ENCODE measurements at regions not wholly inside any gene's neighbourhood (a gene's known extent, or its start where the extent isn't known, plus 50 kb on each side); places are given as distances from the start of the nearest gene placed in this dataset.

DNA sequence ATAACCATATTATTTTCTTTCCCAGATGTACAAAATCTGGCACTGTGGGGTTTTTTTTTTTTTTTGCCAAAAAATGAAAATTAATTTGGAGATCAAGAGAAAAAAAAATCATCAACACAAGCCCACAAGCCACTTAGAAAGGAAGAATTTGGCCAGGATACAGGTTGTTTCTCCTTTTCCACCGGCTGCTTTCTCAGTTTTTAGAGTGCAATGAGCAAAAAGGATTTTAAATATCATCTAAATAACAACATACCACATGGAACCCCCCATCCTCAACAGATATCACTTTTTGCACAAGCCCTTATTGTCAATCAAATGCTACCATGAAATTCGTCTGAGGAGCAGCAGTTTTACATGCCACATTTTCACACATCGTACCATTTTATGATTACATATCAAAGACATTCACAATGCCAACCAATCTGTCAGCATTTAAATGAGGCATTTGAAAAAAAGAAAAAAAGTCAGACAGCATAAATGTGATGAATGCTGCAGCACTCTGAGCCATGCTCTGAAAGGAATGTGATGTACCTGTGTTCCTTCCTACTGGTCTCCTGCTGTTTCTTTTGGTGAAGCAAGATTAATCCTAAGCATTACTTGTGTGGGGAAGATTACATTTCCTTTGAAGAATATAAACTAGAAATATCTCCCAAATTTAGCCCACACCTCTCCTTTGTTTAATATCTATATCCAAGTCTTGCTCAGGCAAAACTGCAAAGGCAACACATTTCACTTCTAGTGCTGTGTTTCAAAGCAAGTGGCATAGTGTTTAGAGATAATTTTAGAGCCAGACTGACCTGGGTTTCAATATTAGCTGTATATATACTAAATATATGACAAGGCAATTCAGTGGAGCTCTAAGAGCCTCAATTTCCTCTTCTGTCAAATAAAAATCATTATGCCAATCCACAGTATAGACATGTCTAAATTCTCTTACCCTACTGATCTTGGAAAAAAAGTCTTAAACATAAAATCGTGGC is 391.3 kb downstream of the CMPK2 start:
- DNase-seq = no peak

DNA sequence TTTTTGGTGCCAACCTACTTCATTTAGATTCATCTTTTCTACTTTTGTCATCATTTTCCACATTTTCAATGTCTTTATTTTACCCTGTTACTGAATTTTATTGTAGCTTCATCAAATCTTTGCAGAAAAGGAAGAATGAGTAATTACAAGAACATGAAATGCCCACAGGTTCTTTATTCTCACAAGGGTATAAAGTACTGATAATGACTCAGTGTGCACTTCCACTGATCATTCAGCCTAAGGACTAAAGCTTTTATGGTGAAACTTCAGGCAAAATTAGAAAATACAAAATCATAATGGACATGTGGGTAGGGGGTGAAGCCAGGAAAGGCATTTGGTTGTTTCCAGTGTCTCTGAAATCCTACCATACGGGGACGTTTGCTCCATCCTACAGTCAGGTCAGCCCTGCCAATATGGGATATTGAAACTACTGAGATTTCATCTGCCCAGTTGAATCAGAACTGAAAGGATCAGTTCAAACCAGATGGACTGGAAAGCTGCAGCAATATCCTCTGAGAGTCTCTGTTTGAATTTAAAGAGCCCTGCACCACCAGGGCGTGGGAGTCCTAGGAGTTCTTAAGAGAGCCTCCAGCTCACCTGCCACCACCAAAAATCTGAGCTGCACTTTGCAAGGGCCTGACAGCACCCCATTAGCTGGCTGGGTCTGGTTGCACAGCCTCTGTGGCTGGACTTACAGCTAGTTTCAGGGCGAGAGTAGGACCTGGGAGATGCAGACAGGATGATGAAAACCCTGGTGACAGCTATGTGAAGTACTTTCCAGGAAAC is 390.4 kb downstream of the CMPK2 start:
- DNase-seq = no peak

DNA sequence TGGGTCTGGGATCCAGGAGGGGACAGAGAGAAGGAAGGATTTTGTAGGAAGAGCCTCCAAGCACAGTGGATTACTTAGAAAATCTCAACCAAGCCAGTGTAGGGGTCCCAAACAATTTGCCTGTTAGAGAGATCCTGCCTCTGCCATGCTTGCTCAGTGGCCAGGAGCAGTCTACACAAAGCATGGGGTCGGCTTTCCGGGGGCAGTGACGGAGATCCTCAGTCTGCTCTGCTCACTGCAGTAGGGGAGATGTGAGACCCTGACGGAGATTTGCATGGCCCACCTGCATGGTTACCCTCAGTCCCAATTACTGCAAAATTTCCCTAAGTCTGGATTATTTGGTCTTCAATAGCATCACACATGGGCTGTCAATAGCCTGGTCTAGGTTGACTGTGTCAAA is 385.2 kb downstream of the CMPK2 start:
- no peak for DNase-seq

DNA sequence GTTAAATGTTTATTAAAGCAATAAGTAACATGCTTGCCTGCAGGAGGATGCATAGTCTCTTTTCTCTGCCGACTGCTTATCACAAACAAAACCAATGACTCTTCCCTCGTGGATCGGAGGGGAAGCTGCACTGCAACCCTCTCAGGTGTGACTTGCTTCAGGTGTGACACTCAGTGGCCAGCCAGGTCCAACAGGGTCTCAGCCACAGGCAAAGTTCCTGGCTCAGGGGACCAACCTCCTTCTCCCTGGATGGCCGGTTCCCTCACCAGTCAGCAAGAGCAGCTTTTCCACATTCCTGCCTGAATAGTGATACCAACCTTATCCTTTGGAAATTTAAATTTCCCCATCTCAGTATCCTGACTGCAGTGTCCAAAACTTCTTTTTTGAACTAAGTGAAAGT is 383.5 kb downstream of the CMPK2 start:
- no peak for DNase-seq

DNA sequence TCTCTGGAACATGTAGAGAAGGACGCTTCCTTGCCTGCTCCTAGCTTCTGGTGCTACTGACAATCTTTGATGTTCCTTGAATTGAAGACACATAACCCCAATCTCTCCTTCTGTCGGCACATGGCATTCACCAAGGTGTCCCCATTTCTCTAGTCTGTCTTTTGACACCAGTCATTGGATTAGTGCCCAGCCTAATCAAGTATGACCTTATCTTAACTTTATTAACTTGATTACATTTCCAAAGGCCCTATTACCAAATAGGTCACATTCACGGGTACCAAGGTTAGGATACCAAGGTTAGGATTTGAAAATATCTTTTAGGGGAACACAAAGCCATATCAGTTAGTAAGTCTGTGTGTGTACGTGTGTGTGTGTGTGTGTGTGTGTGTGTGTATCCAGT is 377.9 kb downstream of the CMPK2 start:
- DNase-seq = no peak

DNA sequence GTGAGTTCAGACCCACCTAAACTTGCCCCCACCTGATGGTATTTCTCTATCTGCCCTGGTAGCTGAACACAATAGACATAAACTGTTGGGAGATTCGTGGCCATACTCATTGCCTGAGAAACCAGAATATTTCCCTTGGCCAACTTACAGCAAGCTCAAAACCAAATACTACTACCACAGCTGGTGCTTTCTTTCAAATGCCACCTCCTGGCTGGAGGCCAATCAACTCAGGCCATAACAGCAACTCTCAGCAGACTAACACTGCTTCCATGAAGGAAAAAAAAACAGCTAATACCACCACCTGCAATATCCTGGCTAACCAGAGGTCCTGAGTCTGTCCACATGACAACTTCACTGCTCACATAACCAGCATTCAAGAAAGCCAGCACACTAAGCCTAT is 373.1 kb downstream of the CMPK2 start:
- DNase-seq = no peak

DNA sequence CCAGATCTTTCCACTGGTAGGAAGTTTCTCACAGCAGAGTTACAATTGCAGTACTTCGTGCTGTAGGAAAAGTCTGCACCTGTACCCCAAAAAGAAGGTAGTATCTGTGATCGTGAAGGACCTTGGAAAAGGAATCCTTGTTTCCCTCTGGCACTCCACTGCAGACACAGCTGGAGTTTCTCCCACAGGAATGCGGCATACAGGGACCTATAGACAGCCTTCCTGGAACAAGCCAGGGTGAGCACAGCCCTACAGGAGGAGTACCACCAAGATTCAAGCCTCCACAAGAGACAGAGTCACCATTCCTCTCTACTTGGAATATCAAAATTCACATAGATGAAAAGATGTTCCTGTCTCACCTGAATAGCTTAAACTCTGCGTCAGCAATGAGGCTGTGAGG is 372.4 kb downstream of the CMPK2 start:
- DNase-seq = no peak

DNA sequence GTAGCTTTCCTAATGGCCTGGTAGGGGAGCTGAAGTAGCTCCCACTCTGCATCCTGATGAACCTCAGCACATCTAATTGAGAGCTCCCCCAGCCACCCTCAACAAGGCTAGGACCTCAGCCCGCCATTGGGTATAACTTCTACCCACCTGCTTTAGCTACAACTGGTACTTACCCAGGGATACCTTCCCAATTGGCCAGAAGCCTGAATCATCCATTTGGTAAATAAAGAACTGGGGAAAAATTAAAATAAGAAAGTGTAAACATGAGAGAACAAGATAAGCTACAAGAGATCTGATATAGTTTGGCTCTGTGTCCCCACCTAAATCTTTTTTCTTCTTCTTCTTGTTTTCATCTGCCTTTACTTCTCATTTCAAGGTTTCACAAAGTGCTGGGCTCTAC is 372.0 kb downstream of the CMPK2 start:
- no peak for DNase-seq

DNA sequence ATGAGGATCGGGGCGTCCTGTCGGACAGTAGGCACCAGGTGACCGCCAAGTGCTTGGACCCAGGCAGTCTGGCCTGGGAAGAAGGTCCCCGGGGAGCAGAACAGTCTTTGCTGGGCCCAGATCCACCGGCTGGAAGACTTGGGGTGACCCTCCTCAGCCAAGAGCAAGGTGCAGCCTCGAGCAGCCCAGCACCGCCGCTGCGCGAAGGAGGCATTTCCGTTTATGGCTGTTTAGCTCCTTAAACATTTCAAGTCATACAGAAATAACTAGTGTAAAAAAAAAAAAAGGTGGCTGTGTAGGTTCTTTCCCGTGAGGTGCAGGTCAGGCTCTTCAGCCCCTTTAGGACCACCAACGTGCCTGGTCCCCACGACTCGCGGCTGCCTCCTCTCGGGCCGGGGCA is 370.2 kb downstream of the CMPK2 start:
- DNase-seq = no peak

DNA sequence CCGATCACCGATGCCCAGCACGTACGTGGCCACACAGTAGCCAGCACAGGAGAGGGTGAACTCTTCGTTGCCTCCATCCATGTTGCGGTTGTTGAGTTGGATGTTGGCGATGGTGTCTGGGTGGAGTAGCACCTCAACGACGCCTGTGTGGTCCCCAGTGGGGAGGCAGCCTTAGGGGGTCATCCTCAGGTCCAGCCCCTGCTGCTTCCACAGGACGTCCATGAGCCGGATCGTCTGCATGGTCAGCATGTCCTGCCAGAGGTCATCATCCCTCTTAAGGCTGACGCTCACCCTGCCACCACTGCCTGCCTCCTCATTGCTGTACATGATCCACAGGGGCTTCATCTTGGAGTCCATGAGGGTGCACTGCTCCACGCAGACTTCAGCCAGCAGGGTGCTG is 369.3 kb downstream of the CMPK2 start:
- DNase-seq = no peak

DNA sequence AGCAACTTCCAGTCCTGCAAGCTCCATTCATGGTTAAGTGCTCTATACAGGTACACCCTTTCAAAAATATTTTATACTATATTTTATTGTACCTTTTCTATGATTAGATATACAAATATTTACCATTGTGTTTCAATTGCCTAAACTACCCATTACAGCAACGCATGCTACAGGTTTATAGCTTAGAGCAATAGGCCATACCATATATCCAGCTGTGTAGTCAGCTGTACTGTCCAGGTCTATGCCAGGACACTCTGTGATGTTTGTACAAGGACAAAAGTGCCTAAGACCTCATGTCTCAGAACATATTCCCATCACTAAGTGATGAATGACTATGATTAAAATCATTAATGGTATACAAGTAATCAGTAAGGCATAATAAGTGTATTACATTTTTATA is 368.7 kb downstream of the CMPK2 start:
- DNase-seq = no peak

DNA sequence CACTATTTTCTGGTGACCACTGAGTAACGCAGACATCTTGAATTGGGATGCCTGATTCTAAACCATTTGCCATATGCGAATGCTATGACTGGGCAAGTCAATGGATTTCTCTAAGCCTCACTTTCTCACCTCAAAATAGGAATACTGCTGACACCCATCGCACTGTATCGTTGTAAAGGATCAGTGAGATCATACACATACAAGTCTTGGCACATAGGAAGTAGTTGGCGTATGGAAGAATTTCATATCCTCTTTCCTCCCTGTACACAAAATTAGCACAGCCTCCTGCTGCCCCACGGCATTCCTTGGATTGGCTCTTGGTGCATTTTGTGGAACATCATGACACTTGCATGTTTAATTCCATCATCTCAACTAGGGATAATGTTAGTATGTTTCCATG is 366.9 kb downstream of the CMPK2 start:
- DNase-seq = no peak

DNA sequence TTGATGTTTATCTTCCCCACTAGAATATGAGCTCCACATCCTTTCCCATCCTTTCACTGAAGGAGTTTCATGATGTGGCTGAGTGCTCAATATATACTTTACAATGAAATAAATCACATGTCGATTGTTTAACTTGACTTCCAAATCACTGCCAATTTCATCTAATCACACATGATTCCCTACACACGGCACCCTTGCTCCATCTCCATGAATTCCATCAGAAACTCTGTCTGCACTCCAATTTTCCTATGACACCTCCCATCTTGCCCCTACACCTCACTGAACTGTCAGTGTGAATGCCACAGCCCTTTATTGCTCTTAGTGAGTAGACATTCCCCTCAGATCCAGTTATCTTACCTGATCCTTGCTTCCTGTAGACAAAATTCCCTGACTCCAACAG is 366.0 kb downstream of the CMPK2 start:
- no peak for DNase-seq

DNA sequence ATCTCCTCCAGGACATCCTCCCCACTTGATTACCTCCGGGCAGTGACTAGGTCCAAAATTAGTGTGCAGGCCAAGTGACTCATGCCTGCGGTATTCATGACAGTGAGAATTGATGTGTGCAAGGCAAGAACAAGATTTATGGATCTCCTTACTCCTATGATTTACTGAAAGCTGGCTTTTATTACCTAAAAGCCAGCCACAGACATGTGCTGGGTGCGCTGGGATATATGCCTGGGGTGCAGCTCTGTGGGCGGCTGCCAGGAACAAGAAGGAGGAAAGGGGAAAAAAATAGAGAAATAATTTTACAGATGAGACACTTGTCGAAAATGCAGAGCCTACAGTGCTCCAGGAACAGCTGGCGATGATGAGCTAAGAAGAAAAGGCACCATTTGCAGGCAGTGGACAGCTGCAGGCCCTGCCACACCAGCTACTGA is 359.3 kb downstream of the CMPK2 start:
- no peak for DNase-seq

DNA sequence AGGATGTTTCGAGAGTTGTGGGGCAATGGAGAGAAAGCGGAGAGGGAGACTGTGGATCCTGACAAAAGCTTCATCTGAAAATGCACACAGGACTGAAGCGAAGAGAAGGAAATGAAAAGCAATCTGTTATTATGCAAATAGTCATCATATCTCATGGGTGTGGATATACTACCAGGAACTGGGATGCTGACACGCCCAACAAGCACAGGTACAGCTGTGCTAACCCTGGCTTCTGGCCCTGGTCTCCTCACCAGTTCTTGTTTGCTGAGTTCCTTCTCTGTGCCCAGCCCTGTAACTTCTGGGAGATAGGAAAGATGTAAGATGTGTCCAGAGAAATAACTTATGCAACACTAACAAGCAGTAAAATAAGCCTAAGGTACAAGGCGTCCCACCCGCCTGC is 358.8 kb downstream of the CMPK2 start:
- DNase-seq = no peak

DNA sequence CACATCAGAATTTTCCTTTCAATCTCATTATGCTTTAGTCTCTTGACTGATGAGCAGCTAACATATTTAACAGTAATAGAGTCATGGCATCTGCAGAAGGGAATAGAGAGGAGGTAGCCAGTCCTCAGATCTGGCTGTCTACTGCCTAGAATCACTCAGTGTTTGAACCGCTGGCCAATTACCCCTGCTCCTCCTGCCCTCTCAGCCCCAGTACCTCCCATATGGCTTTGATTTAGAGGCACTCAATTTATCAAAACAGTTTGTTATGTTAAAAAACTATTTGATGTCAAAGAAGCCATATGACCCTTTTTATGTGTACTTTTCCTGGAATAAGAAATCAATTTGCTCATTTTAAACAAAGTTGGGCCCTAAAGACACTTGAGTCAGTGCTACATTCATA is 355.2 kb downstream of the CMPK2 start:
- DNase-seq = no peak

DNA sequence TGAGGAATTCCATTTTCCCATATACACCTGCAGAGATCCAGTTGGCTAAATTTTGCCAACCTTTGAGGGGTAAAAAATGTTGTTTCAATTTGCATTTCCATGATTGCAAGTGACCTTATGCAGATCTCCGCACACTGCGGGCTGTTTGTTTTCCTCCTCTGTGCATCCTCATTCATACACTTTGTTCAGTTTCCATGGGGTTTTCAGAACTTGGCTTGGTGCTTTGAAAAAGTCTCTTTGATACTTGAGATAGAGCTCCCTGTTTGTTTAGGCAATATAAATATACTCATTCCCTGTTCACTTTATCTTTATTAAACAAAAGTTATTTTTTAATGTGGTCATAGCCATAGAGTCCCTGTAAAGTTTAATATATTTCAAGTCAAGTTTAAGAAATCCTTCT is 353.1 kb downstream of the CMPK2 start:
- no peak for DNase-seq

DNA sequence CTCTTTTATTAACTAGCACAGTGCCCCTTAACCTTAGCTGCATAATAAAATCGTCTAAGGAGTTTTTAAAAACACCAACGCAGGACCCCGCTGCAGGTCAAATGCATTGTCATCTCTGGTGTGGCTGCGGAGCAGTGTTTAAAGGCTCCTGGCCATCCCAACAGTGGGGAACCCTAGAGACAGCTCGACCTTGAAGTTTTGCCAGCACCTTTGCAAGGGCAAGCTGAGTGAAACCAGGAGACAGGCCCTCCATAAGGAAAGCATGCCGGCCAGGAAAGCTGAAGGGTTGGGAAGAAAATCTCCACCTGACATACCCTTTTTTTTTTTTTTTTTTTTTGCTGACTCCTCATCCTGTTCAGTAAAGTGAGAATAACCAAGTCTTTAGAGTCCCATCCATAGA is 349.0 kb downstream of the CMPK2 start:
- no peak for DNase-seq

DNA sequence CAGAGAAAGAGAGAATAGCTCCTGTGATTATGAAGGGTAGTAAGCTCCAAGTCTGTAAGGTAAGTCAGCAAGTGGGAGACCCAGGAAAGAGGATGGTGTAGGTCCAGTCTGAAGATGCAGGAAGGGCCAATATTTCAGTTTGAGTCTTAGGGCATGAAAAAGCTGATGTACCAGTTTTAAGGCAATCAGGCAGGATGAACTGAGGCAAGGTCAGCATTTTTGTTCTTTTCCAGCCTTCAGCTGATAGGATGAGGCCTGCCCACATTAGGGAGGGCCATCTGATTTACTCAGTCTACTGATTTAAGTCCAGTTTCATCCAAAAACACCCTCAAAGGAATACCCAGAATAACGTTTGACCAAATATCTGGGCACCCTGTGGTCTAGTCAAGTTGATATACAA is 347.3 kb downstream of the CMPK2 start:
- DNase-seq = no peak

DNA sequence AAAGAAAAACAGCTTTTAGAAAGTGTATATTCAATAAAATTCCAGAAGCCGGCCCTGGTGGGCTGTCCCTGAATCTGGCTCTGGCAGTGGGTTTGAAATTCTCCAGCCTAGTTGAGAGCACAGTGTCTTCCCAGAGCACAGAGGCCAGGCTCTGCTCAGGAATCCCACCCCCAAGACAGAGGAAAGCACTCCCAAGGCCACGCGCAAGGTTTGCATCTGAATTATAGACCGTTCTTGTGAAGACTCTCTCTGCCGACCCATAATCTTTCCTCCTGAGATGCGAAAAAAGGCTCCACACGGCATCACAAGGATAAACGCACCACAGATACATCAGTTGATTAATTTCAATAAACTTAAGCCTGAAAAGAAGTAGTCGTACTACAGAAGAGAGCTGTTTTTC is 342.2 kb downstream of the CMPK2 start:
- DNase-seq = no peak

DNA sequence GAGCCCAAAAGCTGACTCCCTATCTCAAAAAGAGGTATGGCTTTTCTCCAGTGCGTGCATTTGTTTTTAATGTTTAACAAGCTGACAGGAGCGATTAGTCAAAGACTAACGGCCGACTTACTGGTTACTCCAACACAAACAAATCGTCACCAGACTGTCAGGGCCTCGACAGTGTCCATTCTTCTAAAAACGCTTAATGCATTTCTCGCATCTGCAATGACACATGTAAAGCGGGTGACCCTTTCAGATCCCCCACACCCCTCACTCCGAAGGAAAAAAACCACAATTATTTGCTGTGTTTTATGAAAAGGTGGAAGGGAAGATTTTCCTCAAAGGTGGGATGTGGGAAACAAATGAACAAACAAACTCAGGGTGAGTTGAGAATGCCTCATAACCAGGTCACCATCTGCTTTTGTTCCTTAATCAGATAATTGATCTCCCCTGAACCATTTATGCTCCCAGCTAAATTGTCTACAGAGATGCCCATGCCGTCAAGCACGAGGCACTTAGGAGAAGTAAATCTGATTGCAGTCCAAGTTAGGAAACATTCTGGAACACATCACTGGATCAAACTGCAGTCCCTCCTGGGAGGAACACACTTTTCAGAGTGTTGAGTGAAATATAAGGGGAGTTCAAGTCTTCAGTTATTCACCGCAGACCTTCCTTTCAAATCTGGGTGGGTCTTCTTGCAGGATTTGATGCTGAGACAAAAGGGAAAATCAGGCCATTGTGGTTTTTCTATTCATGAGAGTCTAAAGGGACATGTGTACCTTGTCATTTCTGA is 340.8 kb downstream of the CMPK2 start:
- DNase-seq = no peak

DNA sequence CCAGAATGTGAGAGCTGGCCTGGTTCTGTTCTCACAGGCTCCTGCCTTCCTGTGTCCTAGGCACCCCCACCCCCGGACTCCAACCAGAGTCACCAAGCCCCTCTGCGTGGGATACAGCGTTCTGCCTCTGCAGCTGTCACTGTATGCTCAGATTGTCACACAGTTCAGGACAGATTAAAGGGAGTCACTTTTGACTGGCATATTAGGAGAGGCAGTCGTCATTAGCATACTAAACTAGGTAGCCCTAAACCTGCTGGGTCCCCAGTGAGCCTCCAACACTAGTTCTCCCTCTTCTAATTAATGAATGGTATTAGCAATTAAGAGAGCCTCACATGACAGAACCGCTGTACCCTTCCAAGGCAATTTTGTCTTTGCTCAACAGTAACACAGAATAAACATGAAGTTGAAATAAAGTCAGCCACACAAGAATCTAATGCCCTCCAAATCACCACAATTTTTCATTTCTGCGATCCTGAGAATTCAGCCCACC is 340.2 kb downstream of the CMPK2 start:
- DNase-seq = no peak
